Gastrocnemius medialis (tissue), 4 donors: ENCODE measurements at regions not wholly inside any gene's neighbourhood (a gene's known extent, or its start where the extent isn't known, plus 50 kb on each side); places are given as distances from the start of the nearest gene placed in this dataset.
"Not testable (repeated sequence)": the region's sequence is repeated elsewhere in the genome, so short reads cannot be mapped to it uniquely, and the experiment has no call there.

ENCODE experiments used
- CTCF ChIP-seq, 5 experiments: fragments of 450-650 bp in 3 of 5; fragments of 200-600 bp in 2 of 5; sonication (generic) in 2 of 5; IDR thresholded peaks in 4 of 5; conservative IDR thresholded peaks in 1 of 5; 1 replicate in 4 of 5; 2 replicates in 1 of 5; pipeline ENCODE4 v1.5.1; 2016 to 2019; ENCODE audit warnings: antibody characterized with exemption in 5 of 5, mild to moderate bottlenecking in 3 of 5, moderate library complexity in 3 of 5
- POLR2A ChIP-seq, 2 donors: fragments of 450-650 bp; IDR thresholded peaks; one replicate each; pipeline ENCODE4 v1.6.1; 2017; ENCODE audit warnings: antibody characterized with exemption in 2 of 2, mild to moderate bottlenecking in 2 of 2, moderate library complexity in 2 of 2

GRCh38 chr9:42269171-42269570, 85.7 kb downstream of the SPATA31A6 start:
- not testable (repeated sequence) for TF ChIP-seq CTCF (IDR thresholded peaks at IDR 0.05 in 4 of 5, conservative IDR thresholded peaks at IDR 0.05 in 1 of 5); POLR2A (IDR thresholded peaks at IDR 0.05)
